ENCODE measurements at regions not wholly inside any gene's neighbourhood (a gene's known extent, or its start where the extent isn't known, plus 50 kb on each side); places are given as distances from the start of the nearest gene placed in this dataset.
"Not testable (repeated sequence)": the region's sequence is repeated elsewhere in the genome, so short reads cannot be mapped to it uniquely, and the experiment has no call there.

GRCh38 chr16:9160551-9160911 is 69.1 kb downstream of the HAPSTR1 start:
- DNase-seq (no peak), ATAC-seq (no peak)
- Histone ChIP-seq H3K4me1 (ENCODE audit: low read depth) (no peaks in the 10 kb centered on the region), H3K36me3 (ENCODE audit: low read depth) (no peaks in the 10 kb centered on the region), H3K9me3 (no peaks in the 10 kb centered on the region), H3K4me3 (no peak overlapping the region)
- TF ChIP-seq CTCF (IDR thresholded peaks at IDR 0.05) = no peak
- intact Hi-C loops (cut with DNase I, micrococcal nuclease) = no loop called here

DNA sequence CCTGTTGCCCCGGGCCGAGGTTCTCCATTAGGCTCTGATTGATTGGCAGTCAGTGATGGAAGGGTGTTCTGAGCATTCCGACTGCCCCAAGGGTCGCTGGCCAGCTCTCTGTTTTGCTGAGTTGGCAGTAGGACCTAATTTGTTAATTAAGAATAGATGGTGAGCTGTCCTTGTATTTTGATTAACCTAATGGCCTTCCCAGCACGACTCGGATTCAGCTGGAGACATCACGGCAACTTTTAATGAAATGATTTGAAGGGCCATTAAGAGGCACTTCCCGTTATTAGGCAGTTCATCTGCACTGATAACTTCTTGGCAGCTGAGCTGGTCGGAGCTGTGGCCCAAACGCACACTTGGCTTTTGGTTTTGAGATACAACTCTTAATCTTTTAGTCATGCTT is 74.2 kb downstream of the HAPSTR1 start:
- Histone ChIP-seq H3K36me3 (ENCODE audit: low read depth) (no peaks in the 10 kb centered on the region), H3K4me1 (ENCODE audit: low read depth) (no peaks in the 10 kb centered on the region), H3K4me3 (no peak overlapping the region), H3K9me3 (no peaks in the 10 kb centered on the region)
- no peak for TF ChIP-seq CTCF (IDR thresholded peaks at IDR 0.05)
- DNase-seq = no peak
- no peak for ATAC-seq
- intact Hi-C loops (cut with DNase I, micrococcal nuclease) = no loop called here

GRCh38 chr16:9166326-9166993 is 75.0 kb downstream of the HAPSTR1 start:
- H3K9me3 ChIP-seq; H3K36me3 ChIP-seq (ENCODE audit: low read depth); H3K4me3 ChIP-seq; ATAC-seq; intact Hi-C loops (cut with DNase I, micrococcal nuclease); DNase-seq; H3K4me1 ChIP-seq (ENCODE audit: low read depth): not testable (repeated sequence)

DNA sequence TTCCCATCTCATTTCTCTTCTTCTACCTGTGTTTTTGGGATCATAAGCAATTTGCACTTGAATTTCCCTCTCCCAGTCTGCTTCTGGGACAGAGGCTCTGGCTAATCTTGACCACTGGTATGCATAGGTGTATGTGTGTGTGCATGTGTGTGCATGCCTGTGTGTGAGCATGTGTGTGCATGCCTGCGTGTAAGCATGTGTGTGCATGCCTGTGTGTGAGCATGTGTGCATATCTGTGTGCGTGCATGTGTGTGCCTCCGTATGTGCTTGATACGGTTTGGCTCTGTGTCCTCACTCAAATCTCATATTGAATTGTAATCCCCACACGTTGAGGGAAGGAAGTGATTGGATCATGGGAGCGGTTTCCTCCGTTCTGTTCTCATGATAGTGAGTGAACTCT is 77.7 kb downstream of the HAPSTR1 start:
- Histone ChIP-seq H3K9me3 (no peaks in the 10 kb centered on the region), H3K4me3 (no peak overlapping the region), H3K36me3 (ENCODE audit: low read depth) (no peaks in the 10 kb centered on the region), H3K4me1 (ENCODE audit: low read depth) (no peaks in the 10 kb centered on the region)
- TF ChIP-seq CTCF (IDR thresholded peaks at IDR 0.05) = no peak
- ATAC-seq = no peak
- intact Hi-C loops (cut with DNase I, micrococcal nuclease) = no loop called here
- DNase-seq = no peak

DNA sequence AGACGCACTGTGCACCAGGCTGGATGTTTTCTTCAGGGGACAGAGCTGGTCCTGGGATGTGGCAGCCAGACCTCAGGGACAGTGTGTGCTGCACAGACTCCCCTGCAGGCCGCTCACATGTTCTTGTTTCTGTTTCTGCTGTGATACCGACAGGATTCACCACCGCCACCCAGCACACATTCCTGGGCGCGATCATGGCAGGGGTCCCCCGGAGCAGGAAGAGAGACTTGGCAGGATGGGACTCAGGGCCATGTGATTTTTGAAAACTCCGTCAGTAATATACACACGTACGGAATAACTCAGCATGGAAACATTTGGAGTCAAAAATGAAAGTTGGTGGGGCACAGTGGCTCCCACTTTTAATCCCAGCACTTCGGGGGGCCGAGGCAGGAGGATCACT is 79.0 kb downstream of the HAPSTR1 start:
- Histone ChIP-seq H3K4me3 (no peak overlapping the region), H3K9me3 (no peaks in the 10 kb centered on the region), H3K36me3 (ENCODE audit: low read depth) (no peaks in the 10 kb centered on the region), H3K4me1 (ENCODE audit: low read depth) (no peaks in the 10 kb centered on the region)
- TF ChIP-seq CTCF (IDR thresholded peaks at IDR 0.05) = no peak
- ATAC-seq (no peak), DNase-seq (no peak)
- intact Hi-C loops (cut with DNase I, micrococcal nuclease) = no loop called here

- intact Hi-C loops (cut with DNase I, micrococcal nuclease) = no loop called here
- TF ChIP-seq CTCF (IDR thresholded peaks at IDR 0.05) = no peak
- no peaks in the 10 kb centered on the region for H3K4me1 ChIP-seq (ENCODE audit: low read depth)
These were observed 85.3 kb downstream of the HAPSTR1 start for GRCh38 chr16:9176547-9177418.

More at GRCh38 chr16:9176547-9177418, 85.3 kb downstream of the HAPSTR1 start:
- Histone ChIP-seq H3K36me3 (ENCODE audit: low read depth) (no peaks in the 10 kb centered on the region), H3K9me3 (no peaks in the 10 kb centered on the region), H3K4me3 (no peak overlapping the region)
- ATAC-seq (no peak), DNase-seq (no peak)

Data from mucosa of descending colon (tissue), 3 donors.